H1 (cell line): ENCODE measurements at regions not wholly inside any gene's neighbourhood (a gene's known extent, or its start where the extent isn't known, plus 50 kb on each side); places are given as distances from the start of the nearest gene placed in this dataset.

Experiments used
- CTCF ChIA-PET: fragments of 300-600 bp; sonication (Branson Sonifier 250); formaldehyde crosslinking; loops from one replicate; lab custom pipeline; 2021; ENCODE audit not compliant: partially characterized antibody; lab: Charles Lee
- POLR2A ChIA-PET: fragments of 300-600 bp; sonication (Branson Sonifier 250); formaldehyde crosslinking; loops from one replicate; lab custom pipeline; 2021; ENCODE audit warnings: inconsistent platforms; ENCODE audit not compliant: partially characterized antibody; lab: Charles Lee
- DNase-seq, 2 experiments: peaks; one replicate each; pipeline versions ENCODE4 v3.0.0 to v3.0.0-alpha.2; 2010 to 2022; ENCODE audit warnings: low spot score in 2 of 2, low read depth in 1 of 2, mixed read lengths in 1 of 2
- FAIRE-seq: peaks from 2 replicates; lab custom pipeline; 2011; peaks lifted over from hg19 to GRCh38; lab: Jason Lieb, UNC
- H2AFZ ChIP-seq: 2 replicates; pipeline ENCODE4 v1.8.1; 2012; ENCODE audit warnings: low read length, inconsistent platforms
- H2AK5ac ChIP-seq: 2 replicates; pipeline ENCODE4 v1.6.1; 2013; ENCODE audit warnings: low read depth, low read length
- H2BK120ac ChIP-seq: replicated peaks from 2 replicates; pipeline ENCODE3; 2013; ENCODE audit warnings: low read depth, low read length, inconsistent platforms
- H2BK12ac ChIP-seq: 2 replicates; pipeline ENCODE4 v1.6.1; 2013; ENCODE audit warnings: low read depth, low read length
- H2BK15ac ChIP-seq: 2 replicates; pipeline ENCODE4 v1.6.1; 2013; ENCODE audit warnings: low read length
- H2BK20ac ChIP-seq: 2 replicates; pipeline ENCODE4 v1.6.1; 2013; ENCODE audit warnings: low read length
- H2BK5ac ChIP-seq: 2 replicates; pipeline ENCODE4 v1.6.1; 2013; ENCODE audit warnings: low read depth, low read length
- H3K14ac ChIP-seq: 2 replicates; pipeline ENCODE4 v1.6.1; 2013; ENCODE audit warnings: inconsistent platforms; ENCODE audit not compliant: insufficient read length
- H3K18ac ChIP-seq: 2 replicates; pipeline ENCODE4 v1.6.1; 2013; ENCODE audit warnings: low read length; ENCODE audit errors: extremely low read depth
- H3K23ac ChIP-seq: 2 replicates; pipeline ENCODE4 v1.6.1; 2013; ENCODE audit warnings: inconsistent platforms; ENCODE audit not compliant: insufficient read length
- H3K23me2 ChIP-seq: 2 replicates; pipeline ENCODE4 v1.6.1; 2013; ENCODE audit warnings: low read depth, low read length
- H3K27ac ChIP-seq: 2 replicates; pipeline ENCODE4 v1.6.1; 2011; ENCODE audit warnings: low read depth, low read length, inconsistent platforms
- H3K27me3 ChIP-seq, 4 experiments: replicated peaks in 1 of 4; 1 replicate in 1 of 4; 2 replicates in 3 of 4; pipeline versions ENCODE4 v1.6.1 to v1.8.1; 2011 to 2013; ENCODE audit warnings: low read length in 3 of 4, mild to moderate bottlenecking in 3 of 4, inconsistent platforms in 2 of 4, mixed read lengths in 2 of 4, moderate library complexity in 1 of 4; ENCODE audit not compliant: control insufficient read depth in 3 of 4, insufficient read depth in 3 of 4; ENCODE audit errors: extremely low read depth in 1 of 4
- H3K36me3 ChIP-seq, 4 experiments: 2 replicates each; pipeline versions ENCODE4 v1.6.1 to v1.8.1; 2011 to 2013; ENCODE audit warnings: mild to moderate bottlenecking in 4 of 4, low read length in 3 of 4, moderate library complexity in 2 of 4, control low read depth in 1 of 4, inconsistent platforms in 1 of 4; ENCODE audit not compliant: insufficient read depth in 4 of 4, control insufficient read depth in 2 of 4
- H3K4ac ChIP-seq: replicated peaks from 2 replicates; pipeline ENCODE3; 2013; ENCODE audit warnings: low read length, low read depth, mixed read lengths, inconsistent platforms; ENCODE audit not compliant: insufficient read length
- H3K4me1 ChIP-seq, 4 experiments: replicated peaks in 1 of 4; 1 replicate in 1 of 4; 2 replicates in 3 of 4; pipeline versions ENCODE4 v1.6.1 to v1.8.1; 2011 to 2013; ENCODE audit warnings: low read length in 3 of 4, inconsistent platforms in 2 of 4, mixed read lengths in 1 of 4; ENCODE audit not compliant: insufficient read depth in 4 of 4, control insufficient read depth in 3 of 4
- H3K4me2 ChIP-seq, 2 experiments: 2 replicates each; pipeline versions ENCODE4 v1.6.1 to v1.8.1; 2011 to 2013; ENCODE audit warnings: low read depth in 2 of 2, low read length in 2 of 2, control low read depth in 1 of 2, inconsistent platforms in 1 of 2, mild to moderate bottlenecking in 1 of 2; ENCODE audit not compliant: insufficient read depth in 1 of 2
- H3K4me3 ChIP-seq, 4 experiments: fragments of 200-600, 300-600 bp in 1 of 4; sonication (generic), shearing (Covaris generic), sonication (Bioruptor Twin) in 1 of 4; 2 replicates each; pipeline versions ENCODE4 v1.5.1 to v1.8.1; 2011 to 2016; ENCODE audit warnings: low read length in 4 of 4, low read depth in 3 of 4, control low read depth in 2 of 4, inconsistent platforms in 2 of 4, mild to moderate bottlenecking in 2 of 4, mixed read lengths in 1 of 4, moderate library complexity in 1 of 4; ENCODE audit not compliant: insufficient read depth in 2 of 4; ENCODE audit errors: extremely low read depth in 1 of 4
- H3K56ac ChIP-seq: replicated peaks from 2 replicates; pipeline ENCODE3; 2013; ENCODE audit warnings: low read depth, mild to moderate bottlenecking, mixed read lengths, low read length, inconsistent platforms; ENCODE audit not compliant: insufficient read length
- H3K79me1 ChIP-seq: 2 replicates; pipeline ENCODE4 v1.6.1; 2013; ENCODE audit warnings: low read depth, low read length, control low read depth
- H3K79me2 ChIP-seq, 2 experiments: 2 replicates each; pipeline versions ENCODE4 v1.6.1 to v1.8.1; 2012 to 2013; ENCODE audit warnings: low read length in 2 of 2, mild to moderate bottlenecking in 2 of 2, inconsistent platforms in 1 of 2; ENCODE audit not compliant: insufficient read depth in 2 of 2, control insufficient read depth in 1 of 2
- H3K9ac ChIP-seq, 4 experiments: replicated peaks in 1 of 4; 1 replicate in 1 of 4; 2 replicates in 3 of 4; pipeline versions ENCODE4 v1.6.1 to v1.8.1; 2011 to 2013; ENCODE audit warnings: low read depth in 3 of 4, low read length in 3 of 4, control low read depth in 2 of 4, mild to moderate bottlenecking in 2 of 4, moderate library complexity in 2 of 4, inconsistent platforms in 1 of 4; ENCODE audit errors: extremely low read depth in 1 of 4
- H3K9me3 ChIP-seq, 2 experiments: 2 replicates each; pipeline versions ENCODE4 v1.6.1 to v1.8.1; 2012 to 2013; ENCODE audit warnings: mild to moderate bottlenecking in 2 of 2, moderate library complexity in 2 of 2, control low read depth in 1 of 2, inconsistent platforms in 1 of 2, low read depth in 1 of 2, low read length in 1 of 2, mixed read lengths in 1 of 2; ENCODE audit not compliant: insufficient read depth in 2 of 2
- H4K20me1 ChIP-seq, 2 experiments: replicated peaks in 1 of 2; 2 replicates each; pipeline versions ENCODE3 to v1.8.1; 2011 to 2013; ENCODE audit warnings: inconsistent platforms in 2 of 2, low read length in 2 of 2, mild to moderate bottlenecking in 1 of 2; ENCODE audit not compliant: insufficient read depth in 2 of 2, control insufficient read depth in 1 of 2
- H4K5ac ChIP-seq: 2 replicates; pipeline ENCODE4 v1.6.1; 2013; ENCODE audit warnings: low read length, low read depth, mixed read lengths, inconsistent platforms; ENCODE audit not compliant: insufficient read length
- H4K8ac ChIP-seq: 2 replicates; pipeline ENCODE4 v1.8.0; 2013; ENCODE audit warnings: mild to moderate bottlenecking, moderate library complexity, low read length, inconsistent platforms; ENCODE audit not compliant: insufficient read depth; ENCODE audit errors: extremely low read depth
- H4K91ac ChIP-seq: replicated peaks from 2 replicates; pipeline ENCODE3; 2013; ENCODE audit warnings: low read length, mixed read lengths, inconsistent platforms; ENCODE audit not compliant: insufficient read length
- ATF2 ChIP-seq: IDR thresholded peaks from 2 replicates; pipeline ENCODE4 v1.6.1; 2012; ENCODE audit warnings: low read length, inconsistent platforms
- BACH1 ChIP-seq: IDR thresholded peaks from 2 replicates; pipeline ENCODE4 v1.6.1; 2012; ENCODE audit warnings: low read length, improper control_type of control experiment
- CEBPB ChIP-seq: IDR thresholded peaks from 2 replicates; pipeline ENCODE4 v1.6.1; 2012; ENCODE audit warnings: low read depth, low read length
- EZH2 ChIP-seq: fragments of 200-600 bp; sonication (generic); IDR thresholded peaks from 2 replicates; pipeline ENCODE4 v1.7.1; 2012; ENCODE audit warnings: low read depth, mild to moderate bottlenecking, moderate library complexity, low read length, inconsistent platforms; ENCODE audit not compliant: severe bottlenecking
- GTF2F1 ChIP-seq: IDR thresholded peaks from 2 replicates; pipeline ENCODE4 v1.6.1; 2012; ENCODE audit warnings: low read depth, low read length, improper control_type of control experiment, borderline replicate concordance
- HDAC2 ChIP-seq, 2 experiments: fragments of 300-600 bp in 1 of 2; sonication (generic) in 1 of 2; IDR thresholded peaks; 2 replicates each; pipeline ENCODE4 v1.6.1; 2011 to 2012; ENCODE audit warnings: low read depth in 2 of 2, low read length in 2 of 2, mild to moderate bottlenecking in 2 of 2, moderate library complexity in 2 of 2, borderline replicate concordance in 1 of 2, inconsistent platforms in 1 of 2
- HDAC6 ChIP-seq: IDR thresholded peaks from one replicate; pipeline ENCODE4 v1.7.1; 2012; ENCODE audit warnings: low read depth, mild to moderate bottlenecking, inconsistent platforms, low read length, moderate library complexity
- KDM5A ChIP-seq: fragments of 200-600 bp; IDR thresholded peaks from 2 replicates; pipeline ENCODE4 v1.7.1; 2012; ENCODE audit warnings: mild to moderate bottlenecking, low read length, inconsistent platforms, mixed read lengths
- MAX ChIP-seq: IDR thresholded peaks from 2 replicates; pipeline ENCODE4 v1.6.1; 2012; ENCODE audit warnings: inconsistent platforms
- SP4 ChIP-seq: IDR thresholded peaks from 2 replicates; pipeline ENCODE4 v1.6.1; 2012; ENCODE audit warnings: low read length, inconsistent platforms
- USF2 ChIP-seq: IDR thresholded peaks from 2 replicates; pipeline ENCODE4 v1.6.1; 2011; ENCODE audit warnings: low read length, improper control_type of control experiment
- WGBS, 2 experiments: shearing (Covaris generic) in 1 of 2; methylation state at CpG; one replicate each; pipeline versions ENCODE4 v1.1.6 to v1.1.7; 2013 to 2015; ENCODE audit warnings: low lambda C conversion rate in 2 of 2, mixed read lengths in 2 of 2, inconsistent platforms in 1 of 2, low coverage in 1 of 2, missing lambda C conversion rate in 1 of 2; ENCODE audit not compliant: insufficient replicate concordance in 2 of 2, insufficient coverage in 1 of 2, insufficient read length in 1 of 2; ENCODE audit errors: extremely low coverage in 1 of 2, missing lambda C conversion rate in 1 of 2; 5-methylcytosine and 5-hydroxymethylcytosine counted together

GRCh38 chr5:162948677-162949076 lies 488.7 kb upstream of the CCNG1 start:
- Histone ChIP-seq H3K79me1 (no peaks in the 10 kb centered on the region), H3K9ac (no peak overlapping the region), H3K4me2 (no peak overlapping the region), H3K9me3 (no peaks in the 10 kb centered on the region; a peak in 1 of 4 replicates), H3K4me3 (no peak overlapping the region), H2BK15ac (no peak overlapping the region), H2BK5ac (no peak overlapping the region), H4K20me1 (no peaks in the 10 kb centered on the region), H2AFZ (no peak overlapping the region), H2BK120ac (no peak overlapping the region), H3K36me3 (no peaks in the 10 kb centered on the region; a peak in 1 of 8 replicates), H3K18ac (no peak overlapping the region), H3K14ac (no peak overlapping the region), H3K27me3 (no peaks in the 10 kb centered on the region), H3K56ac (no peak overlapping the region), H4K8ac (no peak overlapping the region), H3K23ac (no peak overlapping the region), H3K23me2 (no peaks in the 10 kb centered on the region), H4K91ac (no peak overlapping the region), H3K27ac (no peak overlapping the region), H3K4ac (no peak overlapping the region), H2BK20ac (no peak overlapping the region), H4K5ac (no peak overlapping the region), H3K79me2 (no peaks in the 10 kb centered on the region), H3K4me1 (no peaks in the 10 kb centered on the region), H2BK12ac (no peak overlapping the region), H2AK5ac (no peak overlapping the region)
- DNase-seq (no peak), FAIRE-seq (no peak)
- ChIA-PET CTCF (interaction anchor here (0.9 kb wide), 1 partner anchor 13 kb away, joined by 3 read pairs; no protein-coding TSS in a partner anchor), POLR2A (no interaction called here)
- 87% methylated on average over 4 of the region's 4 CpGs; no CpG with 5 or more reads in 1 of the 2 experiments for WGBS, 2 experiments
- TF ChIP-seq ATF2 (no peak), KDM5A (no peak), USF2 (no peak), HDAC2 (IDR thresholded peaks at IDR 0.05; ENCODE audit: borderline replicate concordance in 1 of 2, low read depth in 2 of 2, low read length in 2 of 2) (no peak), GTF2F1 (no peak), BACH1 (no peak), MAX (no peak), EZH2 (no peak), SP4 (no peak), CEBPB (no peak), HDAC6 (no peak)
